ENCODE measurements at regions not wholly inside any gene's neighbourhood (a gene's known extent, or its start where the extent isn't known, plus 50 kb on each side); places are given as distances from the start of the nearest gene placed in this dataset.
A peak's percentile ranks its signal among the peaks of the same experiment; 100 is the strongest.

GRCh38 chr18:62634458-62634857 is 80.9 kb upstream of the PHLPP1 start:
- intact Hi-C loops (cut with micrococcal nuclease) = no loop called here
- TF ChIP-seq EZH2 (IDR thresholded peaks at IDR 0.05; ENCODE audit: low read length, unreplicated experiment) = no peak
- TF ChIP-seq CTCF (conservative IDR thresholded peaks at IDR 0.05; ENCODE audit: low read depth, low read length) = no peak
- TF ChIP-seq EZH2phosphoT487 (IDR thresholded peaks at IDR 0.05; ENCODE audit: borderline replicate concordance, low read length) = no peak

GRCh38 chr18:62634979-62635630 is 80.2 kb upstream of the PHLPP1 start:
- Histone ChIP-seq H3K27me3 (ENCODE audit: low read length) (no peaks in the 10 kb centered on the region), H3K27ac (ENCODE audit: low read length) (no peak overlapping the region), H3K9ac (ENCODE audit: low read length) (no peak overlapping the region), H4K20me1 (ENCODE audit: low read length) (no peaks in the 10 kb centered on the region), H3K36me3 (ENCODE audit: low read depth, low read length) (no peaks in the 10 kb centered on the region), H3K4me2 (ENCODE audit: low read length) (peak overlapping the region; percentile 20), H3F3A (ENCODE audit: low read length, unreplicated experiment) (no peaks in the 10 kb centered on the region), H2AFZ (ENCODE audit: low read length) (no peak overlapping the region), H3K79me2 (ENCODE audit: low read length) (no peaks in the 10 kb centered on the region), H3K9me3 (ENCODE audit: low read length) (no peaks in the 10 kb centered on the region), H3K4me3 (ENCODE audit: low read length) (no peak overlapping the region), H3K4me1 (ENCODE audit: insufficient read depth, low read length) (peaks cover 20% of the 10 kb centered on the region), H3K9me2 (replicated peaks; ENCODE audit: low read length) (no peaks in the 10 kb centered on the region)
- DNase-seq (peak; percentile 80), ATAC-seq (peak; percentile 92)
- intact Hi-C loops (cut with micrococcal nuclease) = loop anchor here (5.0 kb wide), 1 partner anchor 77 kb away; no protein-coding TSS in a partner anchor
- TF ChIP-seq EZH2 (IDR thresholded peaks at IDR 0.05; ENCODE audit: low read length, unreplicated experiment) (no peak), CTCF (conservative IDR thresholded peaks at IDR 0.05; ENCODE audit: low read depth, low read length) (no peak), EZH2phosphoT487 (IDR thresholded peaks at IDR 0.05; ENCODE audit: borderline replicate concordance, low read length) (no peak)
- POLR2A ChIA-PET (ENCODE audit: unreplicated experiment) = interaction anchor here (0.6 kb wide), 1 partner anchor 126 kb away, joined by 5 read pairs; no protein-coding TSS in a partner anchor
- CTCF ChIA-PET = interaction anchor here (0.5 kb wide), 1 partner anchor 146 kb away, joined by 5 read pairs; no protein-coding TSS in a partner anchor
- no TSS peak for BruUV-seq (replicated peaks)

More at GRCh38 chr18:62634458-62634857, 80.9 kb upstream of the PHLPP1 start:
- no peaks in the 10 kb centered on the region for H3K36me3 ChIP-seq (ENCODE audit: low read depth, low read length)
- H3F3A ChIP-seq (ENCODE audit: low read length, unreplicated experiment) = no peaks in the 10 kb centered on the region
- CTCF ChIA-PET = no interaction called here
- H3K4me3 ChIP-seq (ENCODE audit: low read length) = no peak overlapping the region
- H3K79me2 ChIP-seq (ENCODE audit: low read length) = no peaks in the 10 kb centered on the region
- ATAC-seq = no peak
- H4K20me1 ChIP-seq (ENCODE audit: low read length) = no peaks in the 10 kb centered on the region
- peaks cover 20% of the 10 kb centered on the region for H3K4me1 ChIP-seq (ENCODE audit: insufficient read depth, low read length)
- H3K27me3 ChIP-seq (ENCODE audit: low read length) = no peaks in the 10 kb centered on the region
- peak; percentile 19 for DNase-seq
- no TSS peak for BruUV-seq (replicated peaks)
- no peaks in the 10 kb centered on the region for H3K9me2 ChIP-seq (replicated peaks; ENCODE audit: low read length)
- POLR2A ChIA-PET (ENCODE audit: unreplicated experiment) = no interaction called here
- no peaks in the 10 kb centered on the region for H3K9me3 ChIP-seq (ENCODE audit: low read length)
- H2AFZ ChIP-seq (ENCODE audit: low read length) = no peak overlapping the region
- peak overlapping the region; percentile 20 for H3K4me2 ChIP-seq (ENCODE audit: low read length)
- no peak overlapping the region for H3K27ac ChIP-seq (ENCODE audit: low read length)
- H3K9ac ChIP-seq (ENCODE audit: low read length) = no peak overlapping the region

GRCh38 chr18:62637403-62637802 is 77.9 kb upstream of the PHLPP1 start:
- no peaks in the 10 kb centered on the region for H3K9me3 ChIP-seq (ENCODE audit: low read length)
- no peak overlapping the region for H2AFZ ChIP-seq (ENCODE audit: low read length)
- intact Hi-C loops (cut with micrococcal nuclease) = loop anchor here (5.0 kb wide), 1 partner anchor 75 kb away; no protein-coding TSS in a partner anchor
- peaks cover 20% of the 10 kb centered on the region for H3K4me1 ChIP-seq (ENCODE audit: insufficient read depth, low read length)
- H3K79me2 ChIP-seq (ENCODE audit: low read length) = no peaks in the 10 kb centered on the region
- H3K4me3 ChIP-seq (ENCODE audit: low read length) = no peak overlapping the region
- no peak overlapping the region for H3K27ac ChIP-seq (ENCODE audit: low read length)
- BruUV-seq (replicated peaks) = no TSS peak
- no peak overlapping the region for H3K9ac ChIP-seq (ENCODE audit: low read length)
- no peaks in the 10 kb centered on the region for H3F3A ChIP-seq (ENCODE audit: low read length, unreplicated experiment)
- H3K27me3 ChIP-seq (ENCODE audit: low read length) = no peaks in the 10 kb centered on the region
- no peaks in the 10 kb centered on the region for H4K20me1 ChIP-seq (ENCODE audit: low read length)
- CTCF ChIA-PET = no interaction called here
- POLR2A ChIA-PET (ENCODE audit: unreplicated experiment) = no interaction called here
- no peak overlapping the region for H3K4me2 ChIP-seq (ENCODE audit: low read length)
- TF ChIP-seq EZH2phosphoT487 (IDR thresholded peaks at IDR 0.05; ENCODE audit: borderline replicate concordance, low read length) = no peak
- no peak for TF ChIP-seq EZH2 (IDR thresholded peaks at IDR 0.05; ENCODE audit: low read length, unreplicated experiment)
- TF ChIP-seq CTCF (conservative IDR thresholded peaks at IDR 0.05; ENCODE audit: low read depth, low read length) = no peak
- ATAC-seq = no peak
- no peak for DNase-seq
- H3K36me3 ChIP-seq (ENCODE audit: low read depth, low read length) = no peaks in the 10 kb centered on the region
- H3K9me2 ChIP-seq (replicated peaks; ENCODE audit: low read length) = no peaks in the 10 kb centered on the region

Measured in PC-3 (cell line).